ENCODE measurements at regions not wholly inside any gene's neighbourhood (a gene's known extent, or its start where the extent isn't known, plus 50 kb on each side); places are given as distances from the start of the nearest gene placed in this dataset.

DNA sequence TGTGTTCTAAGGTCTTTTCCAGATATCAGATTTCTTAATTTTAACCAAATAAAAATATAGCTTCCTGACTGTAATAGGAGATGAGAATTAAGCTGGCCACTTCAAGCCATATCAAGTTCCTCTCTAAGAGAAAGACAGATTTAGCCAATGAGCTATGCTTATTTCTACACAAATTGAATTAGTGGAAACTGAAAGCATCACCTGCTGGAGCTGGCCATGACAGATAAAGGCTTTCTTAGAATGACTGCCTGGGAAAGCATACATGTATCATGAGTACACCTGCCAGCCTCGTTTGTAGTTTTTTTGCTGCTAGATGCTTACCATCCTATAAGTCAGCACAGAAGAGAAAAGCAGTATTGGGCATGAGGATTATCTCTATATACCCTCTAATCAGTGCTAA lies 53.5 kb upstream of the DBX1 start:
- TF ChIP-seq POLR2A (IDR thresholded peaks at IDR 0.05) (no peak), CTCF (IDR thresholded peaks at IDR 0.05) (no peak)

Data from heart left ventricle (tissue), 13 donors.